Uterus (tissue), 2 donors: ENCODE measurements at regions not wholly inside any gene's neighbourhood (a gene's known extent, or its start where the extent isn't known, plus 50 kb on each side); places are given as distances from the start of the nearest gene placed in this dataset.

Experiments
- POLR2A ChIP-seq, 2 donors: fragments of 450-650 bp; IDR thresholded peaks; one replicate each; pipeline ENCODE4 v1.6.1; 2016; ENCODE audit warnings: antibody characterized with exemption in 2 of 2, mild to moderate bottlenecking in 1 of 2, moderate library complexity in 1 of 2
- TF ChIP-seq, protein P1 (sequence below), 4 experiments: fragments of 200-600 bp in 2 of 4; fragments of 450-650 bp in 2 of 4; sonication (generic) in 2 of 4; IDR thresholded peaks; one replicate each; pipeline ENCODE4 v1.5.1; 2016 to 2019; ENCODE audit warnings: antibody characterized with exemption in 4 of 4, mild to moderate bottlenecking in 2 of 4, moderate library complexity in 1 of 4

DNA sequence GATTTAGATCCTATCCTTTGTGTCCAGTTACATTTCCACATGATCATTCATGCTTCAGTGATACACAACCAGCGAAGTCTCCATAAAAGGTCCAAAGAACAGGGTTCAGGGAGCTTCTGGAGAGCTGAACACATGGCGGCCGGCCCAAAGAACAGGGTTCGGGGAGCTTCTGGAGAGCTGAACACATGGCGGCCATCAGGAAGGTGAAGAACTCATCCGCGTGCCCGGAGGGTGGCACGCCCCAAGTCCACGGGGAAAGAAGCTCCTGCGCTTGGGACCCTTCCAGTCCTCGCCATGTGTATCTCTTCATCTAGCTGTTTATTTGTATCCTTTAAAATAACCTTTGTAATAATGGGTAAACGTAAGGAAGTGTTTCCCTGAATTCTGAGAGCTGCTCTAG is 91.9 kb upstream of the FLRT2 start:
- TF ChIP-seq, protein P1, sequence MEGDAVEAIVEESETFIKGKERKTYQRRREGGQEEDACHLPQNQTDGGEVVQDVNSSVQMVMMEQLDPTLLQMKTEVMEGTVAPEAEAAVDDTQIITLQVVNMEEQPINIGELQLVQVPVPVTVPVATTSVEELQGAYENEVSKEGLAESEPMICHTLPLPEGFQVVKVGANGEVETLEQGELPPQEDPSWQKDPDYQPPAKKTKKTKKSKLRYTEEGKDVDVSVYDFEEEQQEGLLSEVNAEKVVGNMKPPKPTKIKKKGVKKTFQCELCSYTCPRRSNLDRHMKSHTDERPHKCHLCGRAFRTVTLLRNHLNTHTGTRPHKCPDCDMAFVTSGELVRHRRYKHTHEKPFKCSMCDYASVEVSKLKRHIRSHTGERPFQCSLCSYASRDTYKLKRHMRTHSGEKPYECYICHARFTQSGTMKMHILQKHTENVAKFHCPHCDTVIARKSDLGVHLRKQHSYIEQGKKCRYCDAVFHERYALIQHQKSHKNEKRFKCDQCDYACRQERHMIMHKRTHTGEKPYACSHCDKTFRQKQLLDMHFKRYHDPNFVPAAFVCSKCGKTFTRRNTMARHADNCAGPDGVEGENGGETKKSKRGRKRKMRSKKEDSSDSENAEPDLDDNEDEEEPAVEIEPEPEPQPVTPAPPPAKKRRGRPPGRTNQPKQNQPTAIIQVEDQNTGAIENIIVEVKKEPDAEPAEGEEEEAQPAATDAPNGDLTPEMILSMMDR (IDR thresholded peaks at IDR 0.05): no peak
- TF ChIP-seq POLR2A (IDR thresholded peaks at IDR 0.05): no peak
